ENCODE measurements at regions not wholly inside any gene's neighbourhood (a gene's known extent, or its start where the extent isn't known, plus 50 kb on each side); places are given as distances from the start of the nearest gene placed in this dataset.

DNA sequence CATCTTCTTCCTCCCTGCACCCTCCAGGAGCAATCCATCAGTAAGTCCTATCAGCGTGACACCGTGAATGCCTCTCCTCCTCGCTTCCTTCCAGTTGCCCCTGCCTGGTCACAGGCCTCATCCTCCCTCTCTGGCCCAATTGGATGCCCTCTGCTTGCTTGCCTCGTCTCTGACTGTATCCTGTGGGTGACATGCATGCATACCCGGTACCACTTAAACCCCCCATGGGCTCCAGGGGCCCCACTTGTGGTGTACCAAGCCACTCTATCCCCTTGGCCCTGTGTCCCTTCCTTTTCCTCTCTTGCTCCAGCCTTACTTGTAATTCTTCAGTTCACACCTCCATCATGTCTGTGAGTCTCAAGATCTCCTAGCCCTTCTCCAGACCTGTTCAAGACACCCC is 106.0 kb upstream of the RTL1 start:
- Histone ChIP-seq H3K9me3 (no peaks in the 10 kb centered on the region), H3K4me1 (no peaks in the 10 kb centered on the region), H3K27me3 (no peaks in the 10 kb centered on the region), H3K36me3 (no peaks in the 10 kb centered on the region), H3K4me3 (no peak overlapping the region), H3K27ac (no peak overlapping the region)
- DNase-seq: peak in 1 of 2 donors; percentile 50
- TF ChIP-seq, protein P1, sequence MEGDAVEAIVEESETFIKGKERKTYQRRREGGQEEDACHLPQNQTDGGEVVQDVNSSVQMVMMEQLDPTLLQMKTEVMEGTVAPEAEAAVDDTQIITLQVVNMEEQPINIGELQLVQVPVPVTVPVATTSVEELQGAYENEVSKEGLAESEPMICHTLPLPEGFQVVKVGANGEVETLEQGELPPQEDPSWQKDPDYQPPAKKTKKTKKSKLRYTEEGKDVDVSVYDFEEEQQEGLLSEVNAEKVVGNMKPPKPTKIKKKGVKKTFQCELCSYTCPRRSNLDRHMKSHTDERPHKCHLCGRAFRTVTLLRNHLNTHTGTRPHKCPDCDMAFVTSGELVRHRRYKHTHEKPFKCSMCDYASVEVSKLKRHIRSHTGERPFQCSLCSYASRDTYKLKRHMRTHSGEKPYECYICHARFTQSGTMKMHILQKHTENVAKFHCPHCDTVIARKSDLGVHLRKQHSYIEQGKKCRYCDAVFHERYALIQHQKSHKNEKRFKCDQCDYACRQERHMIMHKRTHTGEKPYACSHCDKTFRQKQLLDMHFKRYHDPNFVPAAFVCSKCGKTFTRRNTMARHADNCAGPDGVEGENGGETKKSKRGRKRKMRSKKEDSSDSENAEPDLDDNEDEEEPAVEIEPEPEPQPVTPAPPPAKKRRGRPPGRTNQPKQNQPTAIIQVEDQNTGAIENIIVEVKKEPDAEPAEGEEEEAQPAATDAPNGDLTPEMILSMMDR (IDR thresholded peaks at IDR 0.05): no peak
- intact Hi-C loops (cut with DNase I; ENCODE audit: low total_unique reads): no loop called here

- no peaks in the 10 kb centered on the region for H3K27me3 ChIP-seq
- intact Hi-C loops (cut with DNase I; ENCODE audit: low total_unique reads): no loop called here
- no peaks in the 10 kb centered on the region for H3K9me3 ChIP-seq
- no peak overlapping the region for H3K27ac ChIP-seq
- no peaks in the 10 kb centered on the region for H3K4me1 ChIP-seq
- H3K36me3 ChIP-seq: no peaks in the 10 kb centered on the region
- no peak for DNase-seq
- TF ChIP-seq, protein P1 (IDR thresholded peaks at IDR 0.05): no peak
- H3K4me3 ChIP-seq: no peak overlapping the region
Measured at GRCh38 chr14:101010293-101010692, 106.8 kb upstream of the RTL1 start.

- TF ChIP-seq, protein P1 (IDR thresholded peaks at IDR 0.05): no peak
- H3K9me3 ChIP-seq: no peaks in the 10 kb centered on the region
- intact Hi-C loops (cut with DNase I; ENCODE audit: low total_unique reads): no loop called here
- no peak for DNase-seq
- H3K27me3 ChIP-seq: no peaks in the 10 kb centered on the region
- H3K36me3 ChIP-seq: no peaks in the 10 kb centered on the region
- H3K4me1 ChIP-seq: no peaks in the 10 kb centered on the region
- no peak overlapping the region for H3K27ac ChIP-seq
- H3K4me3 ChIP-seq: no peak overlapping the region
Measured at GRCh38 chr14:101010835-101011234, 107.3 kb upstream of the RTL1 start.

DNA sequence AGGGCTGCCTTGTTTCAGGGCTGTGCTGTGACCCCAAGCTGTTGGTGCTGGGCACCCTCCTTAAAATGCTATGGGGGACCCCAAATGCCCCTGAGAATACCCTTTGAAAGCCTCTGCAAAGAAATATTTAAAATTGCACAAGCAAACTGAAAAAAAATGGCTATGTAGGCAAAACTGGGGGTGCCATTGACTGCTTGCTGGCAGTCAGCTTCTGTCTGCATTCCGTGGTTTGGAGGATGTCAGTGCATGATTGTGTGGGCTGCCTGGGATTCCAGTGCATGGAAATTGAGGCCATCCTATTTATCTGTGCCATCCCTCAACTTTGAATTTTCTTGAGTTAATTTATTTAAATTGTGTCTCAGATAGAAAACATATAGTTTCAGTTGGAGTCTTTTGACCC is 113.7 kb upstream of the RTL1 start:
- peak in 1 of 2 donors; percentile 19 for DNase-seq
- Histone ChIP-seq H3K27me3 (no peaks in the 10 kb centered on the region), H3K9me3 (no peaks in the 10 kb centered on the region), H3K27ac (no peak overlapping the region), H3K36me3 (no peaks in the 10 kb centered on the region), H3K4me1 (no peaks in the 10 kb centered on the region), H3K4me3 (no peak overlapping the region)
- TF ChIP-seq, protein P1 (IDR thresholded peaks at IDR 0.05): no peak
- intact Hi-C loops (cut with DNase I; ENCODE audit: low total_unique reads): no loop called here

- no peaks in the 10 kb centered on the region for H3K27me3 ChIP-seq
- no peaks in the 10 kb centered on the region for H3K36me3 ChIP-seq
- no peaks in the 10 kb centered on the region for H3K9me3 ChIP-seq
- no peaks in the 10 kb centered on the region for H3K4me1 ChIP-seq
- DNase-seq: no peak
- H3K27ac ChIP-seq: no peak overlapping the region
- no peak overlapping the region for H3K4me3 ChIP-seq
- TF ChIP-seq, protein P1 (IDR thresholded peaks at IDR 0.05): no peak
- intact Hi-C loops (cut with DNase I; ENCODE audit: low total_unique reads): no loop called here
Measured at GRCh38 chr14:101017806-101018560, 114.5 kb upstream of the RTL1 start.

Measured in tibial artery (tissue), 4 donors.